GM18508 (cell line): ENCODE measurements at regions not wholly inside any gene's neighbourhood (a gene's known extent, or its start where the extent isn't known, plus 50 kb on each side); places are given as distances from the start of the nearest gene placed in this dataset.
"Not testable (repeated sequence)": the region's sequence is repeated elsewhere in the genome, so short reads cannot be mapped to it uniquely, and the experiment has no call there.

Experiments used
- ATAC-seq: cut with Tn5 transposase; IDR thresholded peaks from one replicate; pipeline ENCODE4 v1.9.1; 2021; ENCODE audit warnings: moderate number of reproducible peaks; ENCODE audit not compliant: insufficient read depth, unreplicated experiment

DNA sequence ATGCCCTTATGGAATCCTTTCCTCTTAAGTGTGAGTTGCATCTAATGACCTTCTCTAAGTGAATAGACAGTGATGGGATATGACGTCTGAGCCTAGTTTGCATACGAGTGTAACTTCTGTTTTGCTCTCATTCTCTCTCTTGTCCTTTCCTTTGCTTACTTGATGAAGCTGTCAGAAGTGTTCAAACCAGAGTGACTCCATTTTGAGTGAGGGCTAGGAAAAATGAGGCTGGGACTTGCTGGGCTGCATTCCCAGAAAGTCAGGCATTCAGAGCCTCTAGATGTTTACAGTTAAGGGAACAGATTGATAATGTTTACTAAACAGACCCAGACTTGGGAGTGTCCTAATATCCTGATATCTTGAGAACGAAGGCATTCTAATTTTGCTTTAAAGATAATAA lies 311.2 kb upstream of the SOX4 start:
- not testable (repeated sequence) for ATAC-seq

- no peak for ATAC-seq
Observed at GRCh38 chr6:21284166-21284565, 309.4 kb upstream of the SOX4 start.

GRCh38 chr6:21284706-21285105 lies 308.8 kb upstream of the SOX4 start:
- no peak for ATAC-seq

DNA sequence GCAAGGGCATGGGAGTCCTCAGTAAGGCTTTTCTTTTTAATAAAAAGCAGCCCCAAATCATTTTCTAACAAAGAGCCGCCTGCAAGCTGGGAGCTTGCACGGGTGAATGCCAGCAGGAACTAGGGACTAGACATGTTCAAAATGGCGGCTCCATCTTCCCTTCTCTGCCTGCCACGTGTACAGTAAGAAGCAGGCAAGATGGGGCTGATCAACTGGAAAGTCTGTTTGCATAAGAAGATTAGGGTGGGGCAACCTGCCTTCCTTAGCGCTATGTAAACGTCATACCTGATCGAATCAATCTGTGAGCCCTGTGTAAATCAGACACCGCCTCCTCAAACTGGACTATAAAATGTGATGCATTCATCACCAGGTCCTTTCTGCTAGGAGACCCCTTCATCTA lies 299.4 kb upstream of the SOX4 start:
- no peak for ATAC-seq

GRCh38 chr6:21295506-21296240 lies 297.9 kb upstream of the SOX4 start:
- ATAC-seq, result no peak

- no peak for ATAC-seq
Observed at GRCh38 chr6:21297665-21298064, 295.9 kb upstream of the SOX4 start.

GRCh38 chr6:21299216-21299615 lies 294.3 kb upstream of the SOX4 start:
- no peak for ATAC-seq

GRCh38 chr6:21300439-21300838 lies 293.1 kb upstream of the SOX4 start:
- ATAC-seq, result no peak

DNA sequence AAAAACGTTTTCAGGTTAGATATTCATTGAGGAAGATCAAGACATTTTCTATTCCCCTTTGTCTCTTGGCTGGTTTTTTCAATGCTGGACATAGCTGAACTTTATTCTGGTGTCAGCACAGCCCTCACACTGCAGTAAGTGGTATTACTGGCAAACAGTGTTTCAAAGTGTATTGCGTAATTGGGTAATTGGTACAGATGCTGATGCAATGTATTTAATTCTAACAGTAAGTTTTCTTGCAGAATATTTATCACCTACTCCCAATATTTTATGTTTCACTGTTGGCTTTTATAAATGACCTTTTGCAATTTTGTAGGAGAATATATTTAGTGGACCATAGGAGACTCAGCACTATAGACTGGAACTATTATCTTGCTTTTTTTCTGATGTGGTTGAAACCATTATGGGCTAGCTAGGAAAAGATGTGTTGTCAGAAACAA lies 287.6 kb upstream of the SOX4 start:
- ATAC-seq, result no peak

DNA sequence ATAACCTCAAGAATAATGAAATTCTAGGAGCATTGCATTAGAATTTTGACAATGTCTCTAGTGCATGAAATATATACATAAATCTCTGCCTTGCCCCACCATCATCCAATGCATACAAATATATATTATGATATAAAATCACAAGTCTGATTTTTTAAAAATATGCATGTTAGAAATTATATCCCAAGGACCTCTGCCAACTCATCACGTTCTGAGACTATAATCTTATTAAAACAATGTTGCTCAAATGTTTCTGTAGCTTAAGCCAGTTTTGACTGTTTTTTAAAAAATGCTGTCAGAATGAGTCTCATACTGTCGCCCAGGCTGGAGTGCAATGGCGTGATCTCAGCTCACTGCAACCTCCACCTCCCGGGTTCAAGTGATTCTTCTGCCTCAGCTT lies 287.0 kb upstream of the SOX4 start:
- no peak for ATAC-seq

DNA sequence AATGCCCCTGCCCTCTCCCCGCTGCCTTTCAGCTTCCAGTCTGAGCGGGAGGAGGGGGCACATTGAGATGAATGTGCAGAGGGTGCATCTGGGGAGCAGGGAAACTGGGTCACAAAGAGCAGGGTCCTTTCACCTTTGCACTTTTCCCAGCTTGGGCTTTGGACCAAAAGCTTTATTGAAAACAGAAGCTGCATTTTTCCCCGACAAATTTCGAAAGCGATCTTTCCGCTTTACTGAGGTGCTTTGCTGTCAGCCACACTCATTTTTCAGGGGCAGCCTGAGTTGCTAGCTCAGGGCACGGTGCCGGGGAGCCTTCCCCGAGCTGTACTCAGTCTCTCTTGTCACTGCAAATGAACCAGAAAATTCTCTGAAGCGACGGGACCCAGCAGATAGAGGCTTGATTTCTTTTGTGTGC lies 283.7 kb upstream of the SOX4 start:
- no peak for ATAC-seq

- ATAC-seq, result no peak
Observed at GRCh38 chr6:21310568-21311140, 282.9 kb upstream of the SOX4 start.

DNA sequence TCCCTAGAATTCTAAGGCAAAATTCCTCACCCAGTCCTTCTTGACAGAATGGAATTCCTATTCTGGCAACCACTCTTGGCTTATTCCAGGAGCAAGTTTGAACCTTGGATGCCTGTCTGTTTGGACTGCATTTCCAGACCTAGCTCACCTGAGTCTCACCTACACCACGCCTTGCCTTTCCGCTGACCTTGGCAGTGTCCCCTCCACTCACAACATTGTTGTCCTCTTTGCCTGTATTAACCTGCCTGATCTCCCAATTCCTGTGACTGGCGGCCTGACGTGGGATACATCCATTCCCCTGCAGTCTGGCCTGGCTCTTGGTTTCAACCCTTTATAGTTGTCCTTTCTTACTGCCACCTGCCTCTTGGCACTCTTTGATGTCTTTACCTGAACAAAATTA lies 281.4 kb upstream of the SOX4 start:
- no peak for ATAC-seq

DNA sequence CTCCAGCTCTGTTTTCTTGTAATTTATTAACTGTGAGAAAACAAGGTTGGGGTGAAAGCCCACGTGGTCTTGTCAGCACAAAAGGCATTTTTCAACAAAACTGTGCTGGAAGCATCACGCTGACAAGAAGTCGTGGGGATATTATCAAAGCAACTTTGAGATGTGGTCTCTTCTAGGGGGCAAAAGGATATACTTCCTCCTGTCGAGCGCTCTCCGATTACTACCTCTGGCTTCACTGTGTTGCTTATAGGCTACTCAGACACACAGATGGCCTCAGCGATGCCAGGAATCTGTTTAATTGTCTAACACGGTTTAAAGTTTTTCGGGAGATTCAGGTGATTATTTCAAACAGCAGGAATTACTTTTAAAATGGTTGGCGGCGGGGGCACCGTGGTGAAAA lies 275.9 kb upstream of the SOX4 start:
- ATAC-seq, result no peak

GRCh38 chr6:21321076-21321475 lies 272.5 kb upstream of the SOX4 start:
- no peak for ATAC-seq

- ATAC-seq, result no peak
Observed at GRCh38 chr6:21321531-21321930, 272.0 kb upstream of the SOX4 start.

- no peak for ATAC-seq
Observed at GRCh38 chr6:21323577-21323976, 270.0 kb upstream of the SOX4 start.

DNA sequence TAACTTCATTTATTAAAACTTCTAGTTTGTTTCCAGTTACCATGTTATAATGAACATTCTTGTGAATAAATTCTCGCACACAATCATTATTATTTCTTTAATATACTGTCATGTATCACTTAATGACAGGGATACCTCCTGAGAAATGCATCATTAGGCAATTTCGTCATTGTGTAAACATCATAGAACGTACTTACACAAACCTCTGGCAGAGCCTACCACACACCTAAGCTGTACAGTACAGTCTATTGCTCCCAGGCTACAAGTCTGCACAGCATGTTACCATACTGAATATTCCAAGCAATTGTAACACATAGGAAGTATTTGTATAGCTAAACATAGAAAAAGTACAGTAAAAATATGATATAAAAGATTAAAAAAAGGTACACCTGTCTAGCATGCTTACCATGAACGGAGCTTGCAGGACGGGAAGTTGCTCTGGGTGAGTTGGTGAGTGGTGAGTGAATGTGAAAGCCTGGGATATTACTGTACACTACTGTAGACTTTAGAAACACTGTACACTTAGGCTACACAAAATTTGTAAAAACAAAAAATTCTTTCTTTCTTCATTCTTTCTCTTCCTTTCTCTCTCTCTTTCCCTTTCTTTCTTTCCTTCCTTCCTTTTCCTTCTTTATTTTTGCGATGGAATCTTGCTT lies 268.2 kb upstream of the SOX4 start:
- ATAC-seq, result no peak

DNA sequence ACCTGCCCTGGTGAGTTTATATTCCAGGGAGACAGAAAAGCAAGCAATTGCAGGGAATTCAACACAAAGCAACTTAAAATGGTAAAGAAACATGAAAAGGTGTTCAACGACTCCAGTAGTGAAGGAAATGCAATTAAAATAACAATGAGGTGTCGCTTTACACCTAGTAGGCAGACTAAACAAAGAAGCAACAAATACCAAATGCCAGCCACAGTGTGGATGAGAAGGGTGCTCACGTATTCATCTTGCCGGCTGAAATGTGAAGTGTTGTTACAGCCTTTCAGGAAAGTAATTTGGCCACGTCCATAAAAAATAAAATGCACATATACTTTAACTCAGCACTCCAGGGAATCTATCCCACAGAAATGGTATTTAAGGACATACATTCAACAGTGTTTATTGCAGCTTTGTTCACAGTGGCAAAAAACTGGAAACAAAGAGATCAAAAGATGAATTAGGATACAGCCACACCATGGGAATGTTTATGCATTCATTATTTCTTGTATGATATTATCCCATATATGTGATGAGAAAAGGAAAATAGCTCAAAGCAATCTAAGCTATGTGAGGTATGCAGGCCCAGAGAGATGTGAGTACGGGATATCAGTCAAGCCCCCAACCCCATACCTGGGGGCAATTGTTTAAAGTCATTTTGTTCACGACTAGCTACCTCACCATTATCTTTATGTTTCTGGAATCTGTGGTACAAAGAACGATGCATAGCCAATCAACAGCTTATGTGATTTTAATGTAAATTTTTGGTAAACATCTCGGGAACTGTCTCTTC lies 266.0 kb upstream of the SOX4 start:
- ATAC-seq, result no peak

- ATAC-seq, result no peak
Observed at GRCh38 chr6:21331235-21331634, 262.3 kb upstream of the SOX4 start.

GRCh38 chr6:21332077-21332476 lies 261.5 kb upstream of the SOX4 start:
- no peak for ATAC-seq
